NCI-H748 (cell line): ENCODE measurements at regions not wholly inside any gene's neighbourhood (a gene's known extent, or its start where the extent isn't known, plus 50 kb on each side); places are given as distances from the start of the nearest gene placed in this dataset.
A peak's percentile ranks its signal among the peaks of the same experiment; 100 is the strongest.

ENCODE experiments used
- DNase-seq: peaks from one replicate; lab custom pipeline; 2025; ENCODE audit not compliant: unreplicated experiment; lab: John Stamatoyannopoulos, UW

GRCh38 chr11:116698080-116698479 is 74.7 kb downstream of the BUD13 start:
- no peak for DNase-seq

- no peak for DNase-seq
Observed at GRCh38 chr11:116697639-116698038, 75.1 kb downstream of the BUD13 start.

- DNase-seq = no peak
Observed at GRCh38 chr11:116697011-116697410, 75.8 kb downstream of the BUD13 start.

- peak; percentile 20 for DNase-seq
Observed at GRCh38 chr11:116696381-116696941, 76.3 kb downstream of the BUD13 start.

- DNase-seq = no peak
Observed at GRCh38 chr11:116695657-116696254, 77.0 kb downstream of the BUD13 start.

- DNase-seq = no peak
Observed at GRCh38 chr11:116694815-116695590, 77.8 kb downstream of the BUD13 start.

- DNase-seq = no peak
Observed at GRCh38 chr11:116694349-116694725, 78.5 kb downstream of the BUD13 start.

GRCh38 chr11:116693593-116694348 is 79.0 kb downstream of the BUD13 start:
- DNase-seq = no peak

GRCh38 chr11:116693102-116693570 is 79.7 kb downstream of the BUD13 start:
- no peak for DNase-seq

GRCh38 chr11:116692318-116693101 is 80.3 kb downstream of the BUD13 start:
- no peak for DNase-seq

- peak; percentile 54 for DNase-seq
Observed at GRCh38 chr11:116691771-116692177, 81.0 kb downstream of the BUD13 start.

- DNase-seq = no peak
Observed at GRCh38 chr11:116690611-116691010, 82.2 kb downstream of the BUD13 start.

GRCh38 chr11:116689413-116690127 is 83.2 kb downstream of the BUD13 start:
- DNase-seq = no peak

GRCh38 chr11:116688202-116688540 is 84.6 kb downstream of the BUD13 start:
- no peak for DNase-seq

GRCh38 chr11:116687458-116688201 is 85.2 kb downstream of the BUD13 start:
- DNase-seq = peak; percentile 65

GRCh38 chr11:116686866-116687265 is 85.9 kb downstream of the BUD13 start:
- DNase-seq = peak; percentile 62

- no peak for DNase-seq
Observed at GRCh38 chr11:116683982-116684381, 88.8 kb downstream of the BUD13 start.

GRCh38 chr11:116680349-116681125 is 92.2 kb downstream of the BUD13 start:
- DNase-seq = no peak

GRCh38 chr11:116678887-116679286 is 93.9 kb downstream of the BUD13 start:
- no peak for DNase-seq
